ENCODE measurements at regions not wholly inside any gene's neighbourhood (a gene's known extent, or its start where the extent isn't known, plus 50 kb on each side); places are given as distances from the start of the nearest gene placed in this dataset.

DNA sequence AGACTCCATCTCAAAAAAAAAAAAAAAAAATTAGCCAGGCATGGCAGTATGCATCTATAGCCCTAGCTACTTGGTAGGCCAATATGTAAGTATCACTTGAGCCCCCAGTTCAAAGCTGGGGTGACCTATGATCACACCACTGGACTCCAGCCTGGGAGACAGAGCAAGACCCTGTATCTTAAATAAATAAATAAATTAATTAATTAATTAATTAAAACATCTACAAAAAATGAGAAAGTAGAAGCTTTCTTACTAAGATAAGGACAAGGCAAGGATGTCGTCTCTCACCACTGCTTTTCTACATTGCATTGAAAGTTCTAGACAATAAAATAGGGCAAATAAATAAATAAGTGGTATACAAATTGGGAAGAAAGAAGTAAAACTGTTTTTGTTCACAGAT is 134.3 kb upstream of the CARMIL1 start:
- Histone ChIP-seq H3K27me3 (ENCODE audit: insufficient read depth, low read length, poor library complexity) (no peaks in the 10 kb centered on the region), H3K4me2 (ENCODE audit: insufficient read depth, low read length) (no peak overlapping the region), H3K27ac (ENCODE audit: low read length) (no peak overlapping the region), H4K20me1 (ENCODE audit: insufficient read depth, low read length) (no peaks in the 10 kb centered on the region), H3K9ac (ENCODE audit: low read depth, low read length) (no peak overlapping the region), H3K79me2 (ENCODE audit: insufficient read depth, low read length) (peaks cover 87% of the 10 kb centered on the region), H3K4me3 (ENCODE audit: low read depth in 1 of 2, low read length in 2 of 2) (no peak overlapping the region), H2AFZ (ENCODE audit: low read depth, low read length) (no peak overlapping the region), H3K4me1 (ENCODE audit: insufficient read depth, low read length) (peaks cover 40% of the 10 kb centered on the region), H3K36me3 (ENCODE audit: insufficient read depth, low read length) (0 out of 2 replicates have a peak, but pooled peaks cover 3% of the 10 kb centered on the region), H3K9me3 (ENCODE audit: insufficient read depth, low read length, severe bottlenecking) (no peaks in the 10 kb centered on the region)
- TF ChIP-seq, protein P1, sequence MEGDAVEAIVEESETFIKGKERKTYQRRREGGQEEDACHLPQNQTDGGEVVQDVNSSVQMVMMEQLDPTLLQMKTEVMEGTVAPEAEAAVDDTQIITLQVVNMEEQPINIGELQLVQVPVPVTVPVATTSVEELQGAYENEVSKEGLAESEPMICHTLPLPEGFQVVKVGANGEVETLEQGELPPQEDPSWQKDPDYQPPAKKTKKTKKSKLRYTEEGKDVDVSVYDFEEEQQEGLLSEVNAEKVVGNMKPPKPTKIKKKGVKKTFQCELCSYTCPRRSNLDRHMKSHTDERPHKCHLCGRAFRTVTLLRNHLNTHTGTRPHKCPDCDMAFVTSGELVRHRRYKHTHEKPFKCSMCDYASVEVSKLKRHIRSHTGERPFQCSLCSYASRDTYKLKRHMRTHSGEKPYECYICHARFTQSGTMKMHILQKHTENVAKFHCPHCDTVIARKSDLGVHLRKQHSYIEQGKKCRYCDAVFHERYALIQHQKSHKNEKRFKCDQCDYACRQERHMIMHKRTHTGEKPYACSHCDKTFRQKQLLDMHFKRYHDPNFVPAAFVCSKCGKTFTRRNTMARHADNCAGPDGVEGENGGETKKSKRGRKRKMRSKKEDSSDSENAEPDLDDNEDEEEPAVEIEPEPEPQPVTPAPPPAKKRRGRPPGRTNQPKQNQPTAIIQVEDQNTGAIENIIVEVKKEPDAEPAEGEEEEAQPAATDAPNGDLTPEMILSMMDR (IDR thresholded peaks at IDR 0.05; ENCODE audit: borderline replicate concordance, extremely low read depth, low read length, poor library complexity, severe bottlenecking): no peak
- TF ChIP-seq EZH2 (IDR thresholded peaks at IDR 0.05; ENCODE audit: borderline replicate concordance, low read depth, low read length, severe bottlenecking): no peak
- ATAC-seq (ENCODE audit: insufficient read depth, low read depth) (no peak), DNase-seq (no peak)

DNA sequence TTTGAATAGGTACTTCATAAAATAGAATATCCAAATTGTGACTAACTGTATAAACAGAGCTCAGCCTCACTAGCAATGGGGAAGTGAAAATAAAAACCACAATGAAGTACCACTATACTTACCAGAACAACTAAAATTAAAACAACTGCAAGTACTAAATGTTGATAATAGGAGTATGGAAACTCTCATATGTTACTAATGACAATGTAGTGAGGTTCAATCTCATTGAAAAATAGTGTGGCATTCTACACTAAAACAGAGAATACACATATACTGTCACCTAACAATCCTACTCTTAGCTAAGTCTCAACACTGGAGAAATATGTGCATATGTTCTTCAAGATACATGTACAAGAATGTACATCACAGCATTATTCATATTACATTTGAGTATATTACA is 132.0 kb upstream of the CARMIL1 start:
- Histone ChIP-seq H4K20me1 (ENCODE audit: insufficient read depth, low read length) (no peaks in the 10 kb centered on the region), H3K4me1 (ENCODE audit: insufficient read depth, low read length) (peaks cover 37% of the 10 kb centered on the region), H3K36me3 (ENCODE audit: insufficient read depth, low read length) (peaks cover under 1% of the 10 kb centered on the region; the same call in 1 of the 2 replicates), H3K9me3 (ENCODE audit: insufficient read depth, low read length, severe bottlenecking) (no peaks in the 10 kb centered on the region), H3K79me2 (ENCODE audit: insufficient read depth, low read length) (peaks cover 100% of the 10 kb centered on the region), H3K4me3 (ENCODE audit: low read depth in 1 of 2, low read length in 2 of 2) (no peak overlapping the region), H3K9ac (ENCODE audit: low read depth, low read length) (no peak overlapping the region), H3K27me3 (ENCODE audit: insufficient read depth, low read length, poor library complexity) (no peaks in the 10 kb centered on the region), H2AFZ (ENCODE audit: low read depth, low read length) (no peak overlapping the region), H3K27ac (ENCODE audit: low read length) (0 out of 2 replicates have a peak overlapping the region, but pooled peaks have one; percentile 0), H3K4me2 (ENCODE audit: insufficient read depth, low read length) (no peak overlapping the region; the same call in 1 of the 2 replicates)
- no peak for TF ChIP-seq EZH2 (IDR thresholded peaks at IDR 0.05; ENCODE audit: borderline replicate concordance, low read depth, low read length, severe bottlenecking)
- TF ChIP-seq, protein P1 (IDR thresholded peaks at IDR 0.05; ENCODE audit: borderline replicate concordance, extremely low read depth, low read length, poor library complexity, severe bottlenecking): no peak
- DNase-seq: no peak
- peak; percentile 54; the same call in 2 of the 3 replicates for ATAC-seq (ENCODE audit: insufficient read depth, low read depth)

GRCh38 chr6:25150031-25150430 is 129.1 kb upstream of the CARMIL1 start:
- no peak overlapping the region for H2AFZ ChIP-seq (ENCODE audit: low read depth, low read length)
- ATAC-seq (ENCODE audit: insufficient read depth, low read depth): no peak

DNA sequence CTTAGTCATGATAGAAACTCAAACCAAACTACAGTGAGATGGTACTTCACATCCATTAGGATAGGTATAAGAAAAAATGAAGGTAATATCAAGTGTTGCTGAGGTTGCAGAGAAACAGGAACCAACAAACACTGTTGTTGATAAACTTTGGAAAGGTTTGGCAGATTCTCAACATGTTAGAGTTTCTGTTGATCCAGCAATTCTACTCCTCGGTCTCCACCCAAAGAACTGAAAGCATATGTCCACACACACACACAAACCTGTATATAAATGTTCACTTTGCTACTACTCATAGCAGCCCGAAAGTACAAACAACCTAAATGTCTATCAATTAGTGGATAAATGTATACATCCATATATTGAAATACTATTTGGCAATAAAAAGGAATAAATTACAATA is 128.3 kb upstream of the CARMIL1 start:
- no peak overlapping the region for H3K9ac ChIP-seq (ENCODE audit: low read depth, low read length)
- peaks cover 6% of the 10 kb centered on the region; the same call in 1 of the 2 replicates for H4K20me1 ChIP-seq (ENCODE audit: insufficient read depth, low read length)
- no peaks in the 10 kb centered on the region for H3K9me3 ChIP-seq (ENCODE audit: insufficient read depth, low read length, severe bottlenecking)
- TF ChIP-seq, protein P1 (IDR thresholded peaks at IDR 0.05; ENCODE audit: borderline replicate concordance, extremely low read depth, low read length, poor library complexity, severe bottlenecking): no peak
- TF ChIP-seq EZH2 (IDR thresholded peaks at IDR 0.05; ENCODE audit: borderline replicate concordance, low read depth, low read length, severe bottlenecking): no peak
- H3K4me2 ChIP-seq (ENCODE audit: insufficient read depth, low read length): no peak overlapping the region
- H3K36me3 ChIP-seq (ENCODE audit: insufficient read depth, low read length): peaks cover 13% of the 10 kb centered on the region
- no peak overlapping the region for H3K4me3 ChIP-seq (ENCODE audit: low read depth in 1 of 2, low read length in 2 of 2)
- H3K27me3 ChIP-seq (ENCODE audit: insufficient read depth, low read length, poor library complexity): no peaks in the 10 kb centered on the region
- H3K27ac ChIP-seq (ENCODE audit: low read length): no peak overlapping the region
- peaks cover 40% of the 10 kb centered on the region for H3K4me1 ChIP-seq (ENCODE audit: insufficient read depth, low read length)
- DNase-seq (no peak), ATAC-seq (ENCODE audit: insufficient read depth, low read depth) (no peak)
- H3K79me2 ChIP-seq (ENCODE audit: insufficient read depth, low read length): peaks cover 100% of the 10 kb centered on the region
- no peak overlapping the region for H2AFZ ChIP-seq (ENCODE audit: low read depth, low read length)

More at GRCh38 chr6:25150031-25150430, 129.1 kb upstream of the CARMIL1 start:
- H3K9me3 ChIP-seq (ENCODE audit: insufficient read depth, low read length, severe bottlenecking): no peaks in the 10 kb centered on the region
- H3K27ac ChIP-seq (ENCODE audit: low read length): no peak overlapping the region
- TF ChIP-seq EZH2 (IDR thresholded peaks at IDR 0.05; ENCODE audit: borderline replicate concordance, low read depth, low read length, severe bottlenecking): no peak
- H3K4me2 ChIP-seq (ENCODE audit: insufficient read depth, low read length): no peak overlapping the region
- peaks cover 40% of the 10 kb centered on the region for H3K4me1 ChIP-seq (ENCODE audit: insufficient read depth, low read length)
- H3K79me2 ChIP-seq (ENCODE audit: insufficient read depth, low read length): peaks cover 100% of the 10 kb centered on the region
- no peak overlapping the region for H3K9ac ChIP-seq (ENCODE audit: low read depth, low read length)
- peaks cover 6% of the 10 kb centered on the region; the same call in 1 of the 2 replicates for H4K20me1 ChIP-seq (ENCODE audit: insufficient read depth, low read length)
- DNase-seq: no peak
- no peak overlapping the region for H3K4me3 ChIP-seq (ENCODE audit: low read depth in 1 of 2, low read length in 2 of 2)
- H3K27me3 ChIP-seq (ENCODE audit: insufficient read depth, low read length, poor library complexity): no peaks in the 10 kb centered on the region
- peaks cover 13% of the 10 kb centered on the region for H3K36me3 ChIP-seq (ENCODE audit: insufficient read depth, low read length)

Data from DND-41 (cell line).